Stomach (tissue), 4 donors: ENCODE measurements at regions not wholly inside any gene's neighbourhood (a gene's known extent, or its start where the extent isn't known, plus 50 kb on each side); places are given as distances from the start of the nearest gene placed in this dataset.

Source experiments
- CTCF ChIP-seq, 7 experiments: fragments of 450-650 bp in 4 of 7; fragments of 200-600 bp in 3 of 7; sonication (generic) in 3 of 7; IDR thresholded peaks; one replicate each; pipeline ENCODE4 v1.5.1; 2016 to 2019; ENCODE audit warnings: antibody characterized with exemption in 7 of 7, control low read depth in 2 of 7, mild to moderate bottlenecking in 1 of 7
- EP300 ChIP-seq: sonication (generic); formaldehyde crosslinking; IDR thresholded peaks from one replicate; pipeline ENCODE4 v1.6.1; 2017; ENCODE audit warnings: antibody characterized with exemption
- POLR2A ChIP-seq, 4 donors: fragments of 450-650 bp; IDR thresholded peaks; one replicate each; pipeline ENCODE4 v1.6.1; 2016; ENCODE audit warnings: antibody characterized with exemption in 4 of 4, control low read depth in 2 of 4, mild to moderate bottlenecking in 1 of 4, moderate library complexity in 1 of 4
- POLR2AphosphoS5 ChIP-seq, 3 donors: sonication (generic); formaldehyde crosslinking; IDR thresholded peaks; one replicate each; pipeline ENCODE4 v1.6.1; 2016; ENCODE audit warnings: antibody characterized with exemption in 3 of 3

GRCh38 chr3:191030491-191030890, 168.0 kb upstream of the GMNC start:
- TF ChIP-seq EP300 (no peak), POLR2AphosphoS5 (IDR thresholded peaks at IDR 0.05) (no peak), CTCF (IDR thresholded peaks at IDR 0.05) (no peak), POLR2A (IDR thresholded peaks at IDR 0.05) (no peak)
